ENCODE measurements at regions not wholly inside any gene's neighbourhood (a gene's known extent, or its start where the extent isn't known, plus 50 kb on each side); places are given as distances from the start of the nearest gene placed in this dataset.

GRCh38 chr20:58011947-58012610 is 216.4 kb downstream of the ANKRD60 start:
- TF ChIP-seq TAF1 (IDR thresholded peaks at IDR 0.05; ENCODE audit: low read depth, low read length) (no peak), POU2F2 (IDR thresholded peaks at IDR 0.05; ENCODE audit: low read depth, low read length) (no peak), SPI1 (IDR thresholded peaks at IDR 0.05; ENCODE audit: low read depth, low read length) (no peak), PAX5 (IDR thresholded peaks at IDR 0.05; ENCODE audit: insufficient read depth, low read length, severe bottlenecking) (no peak), POLR2A (IDR thresholded peaks at IDR 0.05; ENCODE audit: low read depth, low read length) (no peak), POLR2AphosphoS5 (IDR thresholded peaks at IDR 0.05; ENCODE audit: low read depth, low read length) (no peak)
- no peak for DNase-seq (ENCODE audit: insufficient read length, low spot score)
- no peak for FAIRE-seq

GRCh38 chr20:58011106-58011946 is 217.1 kb downstream of the ANKRD60 start:
- no peak for TF ChIP-seq SPI1 (IDR thresholded peaks at IDR 0.05; ENCODE audit: low read depth, low read length)
- TF ChIP-seq PAX5 (IDR thresholded peaks at IDR 0.05; ENCODE audit: insufficient read depth, low read length, severe bottlenecking) = no peak
- no peak for TF ChIP-seq POLR2AphosphoS5 (IDR thresholded peaks at IDR 0.05; ENCODE audit: low read depth, low read length)
- TF ChIP-seq POLR2A (IDR thresholded peaks at IDR 0.05; ENCODE audit: low read depth, low read length) = no peak
- no peak for TF ChIP-seq POU2F2 (IDR thresholded peaks at IDR 0.05; ENCODE audit: low read depth, low read length)
- TF ChIP-seq TAF1 (IDR thresholded peaks at IDR 0.05; ENCODE audit: low read depth, low read length) = no peak
- FAIRE-seq = no peak
- no peak for DNase-seq (ENCODE audit: insufficient read length, low spot score)

- no peak for FAIRE-seq
- no peak for TF ChIP-seq POU2F2 (IDR thresholded peaks at IDR 0.05; ENCODE audit: low read depth, low read length)
- TF ChIP-seq SPI1 (IDR thresholded peaks at IDR 0.05; ENCODE audit: low read depth, low read length) = no peak
- no peak for TF ChIP-seq TAF1 (IDR thresholded peaks at IDR 0.05; ENCODE audit: low read depth, low read length)
- TF ChIP-seq PAX5 (IDR thresholded peaks at IDR 0.05; ENCODE audit: insufficient read depth, low read length, severe bottlenecking) = no peak
- no peak for TF ChIP-seq POLR2AphosphoS5 (IDR thresholded peaks at IDR 0.05; ENCODE audit: low read depth, low read length)
- no peak for TF ChIP-seq POLR2A (IDR thresholded peaks at IDR 0.05; ENCODE audit: low read depth, low read length)
- DNase-seq (ENCODE audit: insufficient read length, low spot score) = no peak
Measured at GRCh38 chr20:58010666-58011065, 217.8 kb downstream of the ANKRD60 start.

- FAIRE-seq (no peak), DNase-seq (ENCODE audit: insufficient read length, low spot score) (no peak)
- TF ChIP-seq POLR2AphosphoS5 (IDR thresholded peaks at IDR 0.05; ENCODE audit: low read depth, low read length) = no peak
- no peak for TF ChIP-seq PAX5 (IDR thresholded peaks at IDR 0.05; ENCODE audit: insufficient read depth, low read length, severe bottlenecking)
- no peak for TF ChIP-seq POLR2A (IDR thresholded peaks at IDR 0.05; ENCODE audit: low read depth, low read length)
- no peak for TF ChIP-seq TAF1 (IDR thresholded peaks at IDR 0.05; ENCODE audit: low read depth, low read length)
- TF ChIP-seq SPI1 (IDR thresholded peaks at IDR 0.05; ENCODE audit: low read depth, low read length) = no peak
Measured at GRCh38 chr20:58010186-58010585, 218.3 kb downstream of the ANKRD60 start.

GRCh38 chr20:58008866-58009265 is 219.6 kb downstream of the ANKRD60 start:
- DNase-seq (ENCODE audit: insufficient read length, low spot score) = no peak
- no peak for FAIRE-seq
- TF ChIP-seq PAX5 (IDR thresholded peaks at IDR 0.05; ENCODE audit: insufficient read depth, low read length, severe bottlenecking) = no peak
- TF ChIP-seq POLR2AphosphoS5 (IDR thresholded peaks at IDR 0.05; ENCODE audit: low read depth, low read length) = no peak
- TF ChIP-seq POU2F2 (IDR thresholded peaks at IDR 0.05; ENCODE audit: low read depth, low read length) = no peak
- TF ChIP-seq POLR2A (IDR thresholded peaks at IDR 0.05; ENCODE audit: low read depth, low read length) = no peak

GRCh38 chr20:58008413-58008812 is 220.0 kb downstream of the ANKRD60 start:
- DNase-seq (ENCODE audit: insufficient read length, low spot score) = no peak
- no peak for TF ChIP-seq TAF1 (IDR thresholded peaks at IDR 0.05; ENCODE audit: low read depth, low read length)
- TF ChIP-seq POLR2AphosphoS5 (IDR thresholded peaks at IDR 0.05; ENCODE audit: low read depth, low read length) = no peak
- no peak for TF ChIP-seq POU2F2 (IDR thresholded peaks at IDR 0.05; ENCODE audit: low read depth, low read length)
- no peak for TF ChIP-seq POLR2A (IDR thresholded peaks at IDR 0.05; ENCODE audit: low read depth, low read length)
- no peak for TF ChIP-seq PAX5 (IDR thresholded peaks at IDR 0.05; ENCODE audit: insufficient read depth, low read length, severe bottlenecking)
- no peak for TF ChIP-seq SPI1 (IDR thresholded peaks at IDR 0.05; ENCODE audit: low read depth, low read length)
- no peak for FAIRE-seq

- DNase-seq (ENCODE audit: insufficient read length, low spot score) (no peak), FAIRE-seq (no peak)
- TF ChIP-seq POU2F2 (IDR thresholded peaks at IDR 0.05; ENCODE audit: low read depth, low read length) (no peak), TAF1 (IDR thresholded peaks at IDR 0.05; ENCODE audit: low read depth, low read length) (no peak), SPI1 (IDR thresholded peaks at IDR 0.05; ENCODE audit: low read depth, low read length) (no peak), POLR2AphosphoS5 (IDR thresholded peaks at IDR 0.05; ENCODE audit: low read depth, low read length) (no peak), PAX5 (IDR thresholded peaks at IDR 0.05; ENCODE audit: insufficient read depth, low read length, severe bottlenecking) (no peak), POLR2A (IDR thresholded peaks at IDR 0.05; ENCODE audit: low read depth, low read length) (no peak)
Measured at GRCh38 chr20:58007947-58008346, 220.5 kb downstream of the ANKRD60 start.

GRCh38 chr20:58006346-58007316 is 221.8 kb downstream of the ANKRD60 start:
- TF ChIP-seq PAX5 (IDR thresholded peaks at IDR 0.05; ENCODE audit: insufficient read depth, low read length, severe bottlenecking) (no peak), TAF1 (IDR thresholded peaks at IDR 0.05; ENCODE audit: low read depth, low read length) (no peak), POLR2A (IDR thresholded peaks at IDR 0.05; ENCODE audit: low read depth, low read length) (no peak), POU2F2 (IDR thresholded peaks at IDR 0.05; ENCODE audit: low read depth, low read length) (no peak), POLR2AphosphoS5 (IDR thresholded peaks at IDR 0.05; ENCODE audit: low read depth, low read length) (no peak), SPI1 (IDR thresholded peaks at IDR 0.05; ENCODE audit: low read depth, low read length) (no peak)
- FAIRE-seq = no peak

More at GRCh38 chr20:58006346-58007316, 221.8 kb downstream of the ANKRD60 start:
- no peak for DNase-seq (ENCODE audit: insufficient read length, low spot score)

All from GM12891 (cell line).